IMR-90 (cell line): ENCODE measurements at regions not wholly inside any gene's neighbourhood (a gene's known extent, or its start where the extent isn't known, plus 50 kb on each side); places are given as distances from the start of the nearest gene placed in this dataset.
A peak's percentile ranks its signal among the peaks of the same experiment; 100 is the strongest.

Experiments
- ATAC-seq: fragments of 200-7000 bp; cut with Tn5 transposase; 2 replicates; pipeline ENCODE4 v1.9.1; 2020; ENCODE audit warnings: low read depth, mild to moderate bottlenecking, moderate library complexity
- BruUV-seq: library from RNA; stranded (reverse); fragments of 400-500 nt; replicated peaks from 2 replicates; lab custom pipeline; 2021; lab: Mats Ljungman, UMichigan
- CTCF ChIA-PET: fragments of 300-600 bp; formaldehyde crosslinking; extraction: SDS; loops from one replicate; lab custom pipeline; 2021; ENCODE audit warnings: antibody characterized with exemption; lab: Yijun Ruan, JAX
- POLR2A ChIA-PET: fragments of 300-600 bp; sonication (Branson Sonifier 250); formaldehyde crosslinking; loops from one replicate; lab custom pipeline; 2022; ENCODE audit warnings: antibody characterized with exemption; ENCODE audit not compliant: unreplicated experiment; lab: Charles Lee
- DNase-seq: peaks from one replicate; pipeline ENCODE4 v3.0.0; 2013
- H2AFZ ChIP-seq: replicated peaks from 2 replicates; pipeline ENCODE3; 2013; ENCODE audit warnings: low read length, mild to moderate bottlenecking; ENCODE audit not compliant: poor library complexity
- H2AK5ac ChIP-seq: 2 replicates; pipeline ENCODE4 v1.6.1; 2013; ENCODE audit warnings: low read depth, low read length, inconsistent platforms
- H2AK9ac ChIP-seq: replicated peaks from 2 replicates; pipeline ENCODE3; 2013; ENCODE audit warnings: mild to moderate bottlenecking, low read depth, low read length, moderate library complexity; ENCODE audit not compliant: poor library complexity
- H2BK120ac ChIP-seq: 2 replicates; pipeline ENCODE4 v1.6.1; 2013; ENCODE audit warnings: low read depth, low read length, inconsistent platforms
- H2BK15ac ChIP-seq: 3 replicates; pipeline ENCODE4 v1.6.1; 2013; ENCODE audit warnings: low read depth, low read length, inconsistent platforms
- H2BK20ac ChIP-seq: 2 replicates; pipeline ENCODE4 v1.6.1; 2013; ENCODE audit warnings: low read depth, mild to moderate bottlenecking, inconsistent platforms, low read length, moderate library complexity
- H2BK5ac ChIP-seq: 2 replicates; pipeline ENCODE4 v1.6.1; 2013; ENCODE audit warnings: mild to moderate bottlenecking, low read depth, low read length, inconsistent platforms; ENCODE audit not compliant: poor library complexity, severe bottlenecking
- H3K14ac ChIP-seq: replicated peaks from 2 replicates; pipeline ENCODE4 v1.6.1; 2013; ENCODE audit warnings: low read depth, low read length, inconsistent platforms
- H3K18ac ChIP-seq: 2 replicates; pipeline ENCODE4 v1.6.1; 2013; ENCODE audit warnings: low read depth, low read length, control low read depth
- H3K23ac ChIP-seq: 2 replicates; pipeline ENCODE4 v1.6.1; 2013; ENCODE audit warnings: low read depth, low read length, inconsistent platforms
- H3K27ac ChIP-seq: 2 replicates; pipeline ENCODE4 v1.5.1; 2013; ENCODE audit warnings: mild to moderate bottlenecking, control low read depth, low read length; ENCODE audit not compliant: insufficient read depth
- H3K27me3 ChIP-seq: 2 replicates; pipeline ENCODE4 v1.6.1; 2013; ENCODE audit warnings: low read length; ENCODE audit not compliant: control insufficient read depth, insufficient read depth
- H3K36me3 ChIP-seq: 2 replicates; pipeline ENCODE4 v1.6.1; 2013; ENCODE audit warnings: low read length, mixed read lengths; ENCODE audit not compliant: control insufficient read depth, insufficient read depth
- H3K4ac ChIP-seq: 2 replicates; pipeline ENCODE4 v1.6.1; 2013; ENCODE audit warnings: low read depth, low read length, inconsistent platforms
- H3K4me1 ChIP-seq: 2 replicates; pipeline ENCODE4 v1.6.1; 2013; ENCODE audit warnings: low read length, mixed read lengths; ENCODE audit not compliant: control insufficient read depth, insufficient read depth
- H3K4me2 ChIP-seq: 2 replicates; pipeline ENCODE4 v1.6.1; 2013; ENCODE audit warnings: low read depth, mild to moderate bottlenecking, control low read depth, low read length, moderate library complexity
- H3K4me3 ChIP-seq: 2 replicates; pipeline ENCODE4 v1.5.1; 2013; ENCODE audit warnings: low read depth, mild to moderate bottlenecking, control low read depth, low read length, moderate library complexity; ENCODE audit not compliant: insufficient read depth
- H3K56ac ChIP-seq: 2 replicates; pipeline ENCODE4 v1.6.1; 2013; ENCODE audit warnings: low read length, inconsistent platforms; ENCODE audit not compliant: insufficient read depth; ENCODE audit errors: extremely low read depth
- H3K79me1 ChIP-seq, 2 experiments: 2 replicates each; pipeline ENCODE4 v1.6.1; 2013; ENCODE audit warnings: low read length in 2 of 2, inconsistent platforms in 1 of 2, low read depth in 1 of 2
- H3K9ac ChIP-seq: 2 replicates; pipeline ENCODE4 v1.6.1; 2013; ENCODE audit warnings: low read depth, low read length, control low read depth
- H3K9me1 ChIP-seq: 2 replicates; pipeline ENCODE4 v1.6.1; 2013; ENCODE audit warnings: low read length, inconsistent platforms; ENCODE audit not compliant: insufficient read depth
- H3K9me3 ChIP-seq: 2 replicates; pipeline ENCODE4 v1.6.1; 2013; ENCODE audit warnings: low read length; ENCODE audit not compliant: control insufficient read depth, insufficient read depth
- H4K20me1 ChIP-seq: 2 replicates; pipeline ENCODE4 v1.6.1; 2013; ENCODE audit warnings: low read length, inconsistent platforms; ENCODE audit not compliant: insufficient read depth
- H4K5ac ChIP-seq: 2 replicates; pipeline ENCODE4 v1.6.1; 2013; ENCODE audit warnings: mild to moderate bottlenecking, low read depth, low read length, control low read depth
- H4K8ac ChIP-seq, 2 experiments: 2 replicates each; pipeline ENCODE4 v1.6.1; 2013; ENCODE audit warnings: low read depth in 2 of 2, low read length in 2 of 2, control low read depth in 1 of 2, inconsistent platforms in 1 of 2
- H4K91ac ChIP-seq: 2 replicates; pipeline ENCODE4 v1.6.1; 2013; ENCODE audit warnings: low read depth, low read length, inconsistent platforms; ENCODE audit not compliant: insufficient read depth
- BHLHE40 ChIP-seq: fragments of 150-350 bp; IDR thresholded peaks from 2 replicates; pipeline ENCODE4 v1.6.1; 2016; ENCODE audit warnings: mild to moderate bottlenecking, low read depth, low read length
- CEBPB ChIP-seq: IDR thresholded peaks from 2 replicates; pipeline ENCODE4 v1.6.1; 2012; ENCODE audit warnings: low read depth, low read length, improper control_type of control experiment
- CHD1 ChIP-seq: IDR thresholded peaks from 2 replicates; pipeline ENCODE4 v1.6.1; 2012; ENCODE audit warnings: low read depth, low read length, improper control_type of control experiment
- CTCF ChIP-seq: conservative IDR thresholded peaks from 2 replicates; pipeline ENCODE4 v1.5.1; 2012; ENCODE audit warnings: mild to moderate bottlenecking, low read depth, low read length, improper control_type of control experiment
- FOS ChIP-seq: fragments of 150-350 bp; IDR thresholded peaks from 2 replicates; pipeline ENCODE4 v1.6.1; 2016; ENCODE audit warnings: low read depth, low read length
- MAFK ChIP-seq: IDR thresholded peaks from 2 replicates; pipeline ENCODE4 v1.6.1; 2012; ENCODE audit warnings: low read depth, low read length, improper control_type of control experiment
- MAZ ChIP-seq: IDR thresholded peaks from 2 replicates; pipeline ENCODE4 v1.6.1; 2012; ENCODE audit warnings: low read depth, mild to moderate bottlenecking, low read length, improper control_type of control experiment, moderate library complexity, borderline replicate concordance
- MXI1 ChIP-seq: IDR thresholded peaks from 2 replicates; pipeline ENCODE4 v1.6.1; 2012; ENCODE audit warnings: low read depth, mild to moderate bottlenecking, low read length, moderate library complexity, borderline replicate concordance
- NFE2L2 ChIP-seq: fragments of 150-350 bp; IDR thresholded peaks from 2 replicates; pipeline ENCODE4 v1.6.1; 2016; ENCODE audit warnings: low read depth, mild to moderate bottlenecking, low read length
- POLR2A ChIP-seq: IDR thresholded peaks from 2 replicates; pipeline ENCODE4 v1.6.1; 2012; ENCODE audit warnings: mild to moderate bottlenecking, low read depth, low read length
- RAD21 ChIP-seq: IDR thresholded peaks from 2 replicates; pipeline ENCODE4 v1.6.1; 2012; ENCODE audit warnings: low read length, improper control_type of control experiment
- RCOR1 ChIP-seq: IDR thresholded peaks from 2 replicates; pipeline ENCODE4 v1.6.1; 2012; ENCODE audit warnings: mild to moderate bottlenecking, low read length, improper control_type of control experiment; ENCODE audit not compliant: insufficient replicate concordance
- RFX5 ChIP-seq: IDR thresholded peaks from 2 replicates; pipeline ENCODE4 v1.8.0; 2012; ENCODE audit warnings: low read depth, mild to moderate bottlenecking, low read length, moderate library complexity
- SMC3 ChIP-seq: fragments of 150-350 bp; IDR thresholded peaks from 2 replicates; pipeline ENCODE4 v1.6.1; 2016; ENCODE audit warnings: low read depth, mild to moderate bottlenecking, antibody characterized with exemption, low read length, moderate library complexity
- WGBS, 2 experiments: methylation state at CpG; one replicate each; pipeline versions ENCODE4 v1.1.5 to v1.1.7; 2013; ENCODE audit warnings: missing lambda C conversion rate in 2 of 2; ENCODE audit not compliant: insufficient read length in 1 of 2; ENCODE audit errors: extremely low coverage in 2 of 2; 5-methylcytosine and 5-hydroxymethylcytosine counted together
- dilution Hi-C: fragments of 300-500 bp; cut with HindIII; formaldehyde crosslinking; loops from one replicate; pipeline ENCODE4 v1.14.3; 2018; ENCODE audit warnings: low sequenced_read_pairs; ENCODE audit not compliant: unreplicated experiment
- in situ Hi-C: fragments of 300-500 bp; cut with MboI; formaldehyde crosslinking; loops from 3 replicates; pipeline ENCODE4 v1.14.3; 2019; ENCODE audit warnings: low sequenced_read_pairs, inconsistent platforms, mixed read lengths
- intact Hi-C: fragments of 100-400 bp; cut with micrococcal nuclease; formaldehyde crosslinking; loops from 2 replicates; pipeline ENCODE4 v1.10.0; 2022
- TF ChIP-seq, protein P1 (sequence below): fragments of 150-350 bp; IDR thresholded peaks from 2 replicates; pipeline ENCODE4 v1.6.1; 2017; ENCODE audit warnings: mild to moderate bottlenecking, antibody characterized with exemption, low read length, low read depth
- TF ChIP-seq, protein P2 (sequence below): fragments of 150-350 bp; IDR thresholded peaks from 2 replicates; pipeline ENCODE4 v1.6.1; 2016; ENCODE audit warnings: low read depth, mild to moderate bottlenecking, low read length, moderate library complexity, borderline replicate concordance

DNA sequence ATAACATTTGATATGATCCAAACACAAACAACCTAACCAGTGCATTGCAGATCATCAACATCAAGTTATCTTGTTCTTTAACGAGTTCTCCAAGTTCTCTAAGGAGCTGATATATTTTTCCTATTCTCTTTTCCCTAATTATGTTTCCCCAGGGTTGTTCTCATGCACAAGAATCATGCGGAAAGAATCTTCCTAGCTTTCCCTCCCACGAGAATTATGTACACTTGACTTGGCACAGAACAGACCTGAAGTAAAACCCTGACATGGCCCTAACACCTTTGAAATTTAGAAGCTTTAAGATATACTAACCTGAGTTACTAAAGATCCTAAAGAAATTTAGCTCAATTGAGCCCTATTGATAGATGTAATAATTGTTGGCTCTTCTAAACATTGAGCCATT is 110.7 kb upstream of the FST start:
- H4K5ac ChIP-seq = no peak overlapping the region; the same call in 1 of the 2 replicates
- peaks cover 4% of the 10 kb centered on the region; the same call in 1 of the 2 replicates for H3K4me1 ChIP-seq
- ATAC-seq = no peak
- TF ChIP-seq, protein P1, sequence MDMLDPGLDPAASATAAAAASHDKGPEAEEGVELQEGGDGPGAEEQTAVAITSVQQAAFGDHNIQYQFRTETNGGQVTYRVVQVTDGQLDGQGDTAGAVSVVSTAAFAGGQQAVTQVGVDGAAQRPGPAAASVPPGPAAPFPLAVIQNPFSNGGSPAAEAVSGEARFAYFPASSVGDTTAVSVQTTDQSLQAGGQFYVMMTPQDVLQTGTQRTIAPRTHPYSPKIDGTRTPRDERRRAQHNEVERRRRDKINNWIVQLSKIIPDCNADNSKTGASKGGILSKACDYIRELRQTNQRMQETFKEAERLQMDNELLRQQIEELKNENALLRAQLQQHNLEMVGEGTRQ = no peak
- TF ChIP-seq CEBPB (no peak), CHD1 (no peak), NFE2L2 (no peak), BHLHE40 (no peak), MAZ (no peak), FOS (no peak), POLR2A (no peak), RCOR1 (no peak), MXI1 (no peak), RFX5 (no peak), SMC3 (no peak), MAFK (no peak), RAD21 (no peak), CTCF (no peak)
- TF ChIP-seq, protein P2, sequence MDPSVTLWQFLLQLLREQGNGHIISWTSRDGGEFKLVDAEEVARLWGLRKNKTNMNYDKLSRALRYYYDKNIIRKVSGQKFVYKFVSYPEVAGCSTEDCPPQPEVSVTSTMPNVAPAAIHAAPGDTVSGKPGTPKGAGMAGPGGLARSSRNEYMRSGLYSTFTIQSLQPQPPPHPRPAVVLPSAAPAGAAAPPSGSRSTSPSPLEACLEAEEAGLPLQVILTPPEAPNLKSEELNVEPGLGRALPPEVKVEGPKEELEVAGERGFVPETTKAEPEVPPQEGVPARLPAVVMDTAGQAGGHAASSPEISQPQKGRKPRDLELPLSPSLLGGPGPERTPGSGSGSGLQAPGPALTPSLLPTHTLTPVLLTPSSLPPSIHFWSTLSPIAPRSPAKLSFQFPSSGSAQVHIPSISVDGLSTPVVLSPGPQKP = no peak
- H3K23ac ChIP-seq = no peak overlapping the region
- no peak overlapping the region for H2AK9ac ChIP-seq
- in situ Hi-C loops = no loop called here
- H3K14ac ChIP-seq = no peak overlapping the region
- H2BK120ac ChIP-seq = peak overlapping the region; percentile 35; the same call in 1 of the 2 replicates
- 75% methylated on average over 2 of the region's 3 CpGs; no CpG with 5 or more reads in 1 of the 2 experiments for WGBS, 2 experiments
- dilution Hi-C loops = no loop called here
- ChIA-PET CTCF (interaction anchor here (0.6 to 1.1 kb wide), 2 partner anchors 9 to 506 kb away, joined by 3 to 7 read pairs; no protein-coding TSS in a partner anchor), POLR2A (no interaction called here)
- H3K56ac ChIP-seq = no peak overlapping the region
- no peak overlapping the region for H3K4me2 ChIP-seq
- H4K91ac ChIP-seq = no peak overlapping the region
- H4K8ac ChIP-seq = peak overlapping the region in 1 of 2 experiments; percentile 23; a peak in 1 of 4 replicates
- no peak overlapping the region for H2AFZ ChIP-seq
- H3K36me3 ChIP-seq = no peaks in the 10 kb centered on the region
- peak overlapping the region; percentile 8; the same call in 1 of the 2 replicates for H2BK20ac ChIP-seq
- H3K79me1 ChIP-seq = no peaks in the 10 kb centered on the region; a peak in 1 of 4 replicates
- no peak overlapping the region for H3K4me3 ChIP-seq
- 0 out of 3 replicates have a peak overlapping the region, but pooled peaks have one; percentile 36 for H2BK15ac ChIP-seq
- H3K9me1 ChIP-seq = no peaks in the 10 kb centered on the region
- peak overlapping the region; percentile 77; the same call in 1 of the 2 replicates for H2AK5ac ChIP-seq
- H3K9me3 ChIP-seq = no peaks in the 10 kb centered on the region
- H3K27me3 ChIP-seq = no peaks in the 10 kb centered on the region
- H4K20me1 ChIP-seq = no peaks in the 10 kb centered on the region
- no peak overlapping the region for H3K9ac ChIP-seq
- intact Hi-C loops = loop anchor here (10.0 kb wide), 1 partner anchor 195 kb away; no protein-coding TSS in a partner anchor
- peak overlapping the region; percentile 15; the same call in 1 of the 2 replicates for H3K4ac ChIP-seq
- no peak for DNase-seq
- BruUV-seq = no TSS peak
- no peak overlapping the region for H3K27ac ChIP-seq
- H2BK5ac ChIP-seq = no peak overlapping the region
- peak overlapping the region; percentile 64; the same call in 1 of the 2 replicates for H3K18ac ChIP-seq
